Activated CD4-positive, alpha-beta T cell treated with anti-CD3 and anti-CD28 coated beads, Interleukin-2, amount 50 U/mL, for 4 hours (primary cell): ENCODE measurements at regions not wholly inside any gene's neighbourhood (a gene's known extent, or its start where the extent isn't known, plus 50 kb on each side); places are given as distances from the start of the nearest gene placed in this dataset.
"Not testable (repeated sequence)": the region's sequence is repeated elsewhere in the genome, so short reads cannot be mapped to it uniquely, and the experiment has no call there.

ENCODE experiments used
- DNase-seq, 2 experiments: peaks; one replicate each; pipeline ENCODE4 v3.0.0-alpha.2; 2020

- no peak for DNase-seq
Observed at GRCh38 chr6:9233686-9234085, 798.3 kb upstream of the SLC35B3 start.

DNA sequence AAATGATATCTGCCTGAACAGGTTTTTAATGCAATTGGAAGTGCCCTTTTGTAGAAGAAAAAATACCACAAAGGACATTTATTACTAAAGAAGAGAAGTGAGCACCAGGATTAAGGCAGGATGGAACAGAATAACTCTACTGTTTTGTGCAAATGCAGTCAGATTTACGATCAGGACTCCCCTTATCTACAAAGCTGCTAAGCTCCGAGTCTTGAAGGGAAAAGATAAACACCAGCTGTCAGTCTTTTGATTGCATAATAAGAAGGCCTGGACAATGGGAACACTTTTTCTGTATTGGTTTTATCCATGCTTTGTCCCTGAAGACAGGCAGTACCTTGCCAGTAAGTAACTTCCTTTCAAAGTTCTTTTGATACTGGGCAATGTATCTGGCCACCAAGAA lies 797.9 kb upstream of the SLC35B3 start:
- no peak for DNase-seq

- no peak for DNase-seq
Observed at GRCh38 chr6:9225441-9225871, 790.1 kb upstream of the SLC35B3 start.

DNA sequence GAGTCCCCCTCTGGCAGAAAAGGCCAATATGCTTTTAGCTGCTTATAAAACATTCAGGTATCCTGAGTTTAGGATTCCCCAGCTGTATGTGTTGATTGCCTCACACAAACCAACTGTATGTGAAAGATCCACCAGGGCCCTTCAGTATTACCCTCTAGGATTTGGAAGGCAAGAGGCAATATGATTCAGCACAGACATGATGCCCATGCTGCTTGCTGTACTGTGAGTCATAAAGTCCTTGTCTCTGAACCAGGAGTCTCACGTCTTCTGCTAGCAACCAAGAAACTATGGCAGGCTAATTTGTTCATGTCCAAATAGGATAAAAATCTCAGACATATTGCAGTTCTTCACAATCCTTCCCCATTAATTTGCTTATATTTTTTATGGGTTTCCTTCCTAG lies 789.2 kb upstream of the SLC35B3 start:
- no peak for DNase-seq

DNA sequence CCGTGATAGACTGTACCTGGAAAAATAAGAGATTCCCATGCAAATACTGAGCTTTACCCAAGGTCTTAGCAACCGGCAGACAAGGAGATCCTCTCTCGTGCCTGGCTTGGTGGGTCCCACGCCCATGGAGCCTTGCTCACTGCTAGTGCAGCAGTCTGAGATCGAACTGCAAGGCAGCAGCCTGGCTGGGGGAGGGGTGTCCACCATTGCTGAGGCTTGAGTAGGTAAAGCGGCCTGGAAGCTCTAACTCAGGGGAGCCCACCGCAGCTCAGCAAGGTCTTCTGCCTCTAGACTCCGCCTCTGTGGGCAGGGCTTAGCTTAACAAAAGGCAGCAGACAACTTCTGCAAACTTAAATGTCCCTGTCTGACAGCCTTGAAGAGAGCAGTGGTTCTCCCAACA lies 778.4 kb upstream of the SLC35B3 start:
- DNase-seq: not testable (repeated sequence)

- DNase-seq: no peak
Observed at GRCh38 chr6:9208966-9209365, 773.6 kb upstream of the SLC35B3 start.

GRCh38 chr6:9205645-9206044 lies 770.3 kb upstream of the SLC35B3 start:
- DNase-seq: no peak

DNA sequence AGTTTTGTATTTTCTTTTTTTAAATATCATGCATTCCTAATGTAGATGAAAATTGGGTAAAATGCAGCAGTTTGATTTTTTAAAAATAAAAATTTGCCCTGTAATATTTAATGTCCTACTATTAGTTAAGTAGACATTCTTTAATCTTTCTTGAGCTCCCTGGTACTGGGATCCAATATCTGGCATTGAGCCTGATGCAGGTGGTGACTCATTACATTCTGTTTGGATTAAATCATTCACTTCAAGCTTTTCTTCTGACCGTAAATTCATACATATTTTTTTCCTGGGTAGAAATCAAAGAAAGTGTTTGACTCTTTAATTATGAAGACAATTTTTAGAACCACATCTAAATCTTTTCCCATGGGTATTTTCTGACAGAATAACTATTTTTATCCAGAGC lies 768.8 kb upstream of the SLC35B3 start:
- DNase-seq: no peak

GRCh38 chr6:9200712-9201111 lies 765.4 kb upstream of the SLC35B3 start:
- no peak for DNase-seq

GRCh38 chr6:9197726-9198125 lies 762.4 kb upstream of the SLC35B3 start:
- no peak for DNase-seq

GRCh38 chr6:9195322-9195721 lies 760.0 kb upstream of the SLC35B3 start:
- DNase-seq: no peak

- DNase-seq: no peak
Observed at GRCh38 chr6:9192405-9192909, 757.1 kb upstream of the SLC35B3 start.

GRCh38 chr6:9186148-9186547 lies 750.8 kb upstream of the SLC35B3 start:
- no peak for DNase-seq

GRCh38 chr6:9178071-9178470 lies 742.7 kb upstream of the SLC35B3 start:
- DNase-seq: no peak

- no peak for DNase-seq
Observed at GRCh38 chr6:9173229-9173628, 737.9 kb upstream of the SLC35B3 start.

GRCh38 chr6:9172096-9172495 lies 736.8 kb upstream of the SLC35B3 start:
- DNase-seq: no peak

GRCh38 chr6:9168669-9169068 lies 733.3 kb upstream of the SLC35B3 start:
- no peak for DNase-seq

GRCh38 chr6:9161731-9162130 lies 726.4 kb upstream of the SLC35B3 start:
- DNase-seq: no peak

DNA sequence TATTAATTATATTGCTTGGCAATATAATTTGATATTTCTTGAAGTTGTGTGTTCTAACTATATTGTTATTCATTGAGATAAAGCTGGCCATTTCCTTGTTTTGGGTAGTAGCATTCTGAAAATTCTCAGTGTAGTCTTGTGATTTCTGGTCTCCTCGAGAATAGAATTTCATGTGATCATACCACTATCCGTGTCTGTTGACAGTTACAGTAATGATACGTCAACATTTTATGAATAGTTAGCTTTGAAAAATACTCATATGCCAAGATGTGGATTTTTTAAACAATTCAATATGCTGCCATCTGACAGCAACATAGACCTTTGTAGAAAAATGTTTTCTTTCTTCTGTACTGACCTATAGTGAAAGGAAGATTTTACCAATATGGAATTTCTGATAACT lies 723.7 kb upstream of the SLC35B3 start:
- no peak for DNase-seq

DNA sequence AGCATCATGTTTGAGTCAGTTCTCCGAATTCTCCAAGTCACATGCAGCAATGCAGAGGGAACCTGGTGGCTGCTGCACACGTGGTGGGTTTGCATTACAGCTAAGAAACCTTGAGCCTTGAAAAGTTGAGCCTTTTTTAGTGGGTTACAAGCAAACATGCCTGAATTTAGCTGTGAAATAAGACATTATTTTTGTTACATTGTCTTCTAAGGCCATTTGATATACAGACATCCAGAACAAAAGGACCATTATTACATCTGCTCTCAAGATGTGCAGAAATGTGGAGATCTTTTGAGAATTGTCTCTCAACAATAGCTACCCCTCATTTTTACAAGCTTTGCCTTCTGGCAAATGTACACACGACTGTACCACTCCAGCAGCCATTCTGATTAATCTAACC lies 720.5 kb upstream of the SLC35B3 start:
- DNase-seq: no peak

DNA sequence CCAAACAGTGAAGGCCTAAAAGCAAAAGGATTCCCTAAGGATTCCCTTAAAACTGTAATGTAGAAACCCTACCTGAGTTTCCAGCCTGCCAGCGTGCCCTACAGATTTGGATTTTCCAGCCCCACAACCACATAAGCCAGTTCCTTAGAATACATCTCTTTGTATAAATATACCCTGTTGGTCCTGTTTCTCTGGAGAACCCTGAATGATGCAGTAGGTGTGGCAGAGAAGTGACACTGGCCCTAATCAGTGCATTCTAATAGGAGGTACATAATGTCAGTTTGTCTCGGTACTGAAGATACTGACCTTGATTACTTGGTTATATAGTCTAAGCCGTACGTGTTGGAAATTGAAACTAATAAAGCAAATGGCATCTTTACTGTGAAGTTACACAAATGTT lies 707.8 kb upstream of the SLC35B3 start:
- no peak for DNase-seq

DNA sequence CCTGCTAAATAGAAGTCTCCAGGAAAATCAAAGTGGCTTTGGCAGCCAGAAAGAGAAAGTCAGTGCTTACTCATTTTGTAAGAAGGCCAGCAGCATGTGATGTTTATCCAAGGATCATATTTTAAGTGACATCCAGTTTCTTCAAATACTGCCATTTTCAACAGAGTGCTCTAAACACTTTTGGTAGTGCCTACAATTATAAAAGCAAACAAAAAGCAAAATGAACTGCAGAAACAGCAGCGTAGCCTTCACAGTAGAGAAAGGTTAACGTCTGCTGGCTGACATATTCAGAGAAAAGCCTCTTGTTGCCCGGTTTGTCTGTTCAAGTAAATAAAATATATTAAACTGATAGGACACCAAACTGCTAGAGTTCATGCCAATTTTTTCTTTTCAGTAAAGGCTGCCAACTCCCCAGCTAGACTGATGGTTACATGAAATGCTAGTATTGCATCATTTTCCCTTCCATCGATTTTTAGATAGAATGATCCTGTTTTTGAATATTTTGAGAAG lies 705.7 kb upstream of the SLC35B3 start:
- DNase-seq: no peak

DNA sequence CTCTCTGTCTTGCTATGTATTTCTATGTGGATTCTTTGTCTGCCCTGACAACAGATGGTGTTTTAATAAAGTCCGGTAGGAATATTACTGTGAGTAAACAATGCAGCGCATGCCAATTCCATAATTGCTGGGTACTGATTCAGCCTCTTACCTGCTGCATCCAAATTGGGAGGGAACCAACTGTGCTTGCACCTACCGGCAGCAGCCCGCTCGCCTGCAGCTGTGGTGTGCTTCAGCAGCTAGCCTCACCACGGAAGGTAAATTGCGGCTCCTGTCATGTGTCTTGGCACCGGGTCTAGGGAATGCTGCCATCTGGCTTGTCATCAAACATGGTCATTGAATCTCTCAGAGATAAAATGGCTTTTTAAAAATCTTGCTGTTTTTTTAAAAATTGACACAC lies 704.8 kb upstream of the SLC35B3 start:
- DNase-seq: no peak

DNA sequence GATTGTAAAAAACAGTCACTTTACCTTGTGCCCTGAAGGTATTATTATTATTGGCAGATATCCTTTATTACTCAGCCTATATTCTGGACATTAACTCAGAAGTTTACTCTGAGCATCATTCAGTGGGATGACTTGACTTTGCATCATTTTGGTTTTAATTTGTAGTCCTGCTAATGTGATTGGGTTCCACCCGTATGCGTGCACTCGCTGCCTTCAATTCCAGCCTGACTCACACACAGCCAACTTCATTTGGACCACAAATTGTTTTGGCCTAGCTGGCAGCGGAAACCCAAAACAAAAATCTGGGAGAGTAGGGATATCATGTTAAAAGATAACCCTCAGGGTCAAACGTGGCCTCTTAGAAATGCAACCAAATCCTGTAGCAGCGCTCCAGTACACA lies 704.4 kb upstream of the SLC35B3 start:
- no peak for DNase-seq

DNA sequence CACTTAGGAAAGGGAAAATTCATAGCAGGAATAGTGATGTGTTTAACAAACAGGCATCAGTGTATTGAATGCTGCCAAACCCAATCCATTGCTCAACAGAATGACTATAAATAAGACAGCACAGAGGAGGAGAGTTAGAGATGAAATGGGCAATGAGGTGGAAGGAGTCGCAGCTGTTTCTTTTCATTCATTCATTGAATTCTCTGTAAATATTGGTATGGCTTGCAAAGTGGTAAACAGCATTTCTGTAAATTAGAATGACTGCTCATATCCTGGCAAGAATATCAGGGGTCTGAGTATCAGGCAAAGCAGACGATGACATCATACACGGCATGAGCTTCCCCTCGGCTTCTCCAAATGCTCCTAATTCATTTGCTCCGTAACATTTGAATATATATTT lies 703.6 kb upstream of the SLC35B3 start:
- no peak for DNase-seq
